ENCODE measurements at regions not wholly inside any gene's neighbourhood (a gene's known extent, or its start where the extent isn't known, plus 50 kb on each side); places are given as distances from the start of the nearest gene placed in this dataset.

- CTCF ChIA-PET: no interaction called here
Measured at GRCh38 chr1:212215910-212216309, 69.3 kb upstream of the PPP2R5A start.

GRCh38 chr1:212217633-212218032 is 67.6 kb upstream of the PPP2R5A start:
- H3K9me3 ChIP-seq (replicated peaks; ENCODE audit: control insufficient read depth, insufficient read depth, low read length): no peaks in the 10 kb centered on the region
- H3K27ac ChIP-seq (ENCODE audit: insufficient read depth, low read depth, low read length): no peak overlapping the region
- no peaks in the 10 kb centered on the region for H3K27me3 ChIP-seq (ENCODE audit: control insufficient read depth in 2 of 2, insufficient read depth in 2 of 2, low read length in 2 of 2)
- no peak for TF ChIP-seq POLR2A (IDR thresholded peaks at IDR 0.05; ENCODE audit: low read depth, low read length)
- no peak overlapping the region for H2AFZ ChIP-seq (ENCODE audit: low read depth, low read length)
- H3K9ac ChIP-seq (replicated peaks; ENCODE audit: extremely low read depth, insufficient read depth, low read length): no peak overlapping the region
- BruUV-seq (replicated peaks): no TSS peak
- DNase-seq (ENCODE audit: low read depth, low spot score) (no peak), FAIRE-seq (no peak)
- no peak overlapping the region for H3K4me3 ChIP-seq (replicated peaks in 1 of 3; ENCODE audit: insufficient read depth in 1 of 3, low read depth in 1 of 3, low read length in 3 of 3)
- no peaks in the 10 kb centered on the region for H3K79me2 ChIP-seq (ENCODE audit: control insufficient read depth, insufficient read depth, low read length)
- CTCF ChIA-PET: interaction anchor here (1.7 to 1.8 kb wide), 2 partner anchors 51 to 147 kb away, joined by 4 to 6 read pairs; no protein-coding TSS in a partner anchor
- no peak overlapping the region for H3K4me2 ChIP-seq (ENCODE audit: insufficient read depth, low read length)
- H3K36me3 ChIP-seq (ENCODE audit: control insufficient read depth in 2 of 2, extremely low read depth in 1 of 2, insufficient read depth in 2 of 2, low read length in 2 of 2): no peaks in the 10 kb centered on the region
- POLR2A ChIA-PET: no interaction called here
- no peaks in the 10 kb centered on the region for H3K9me1 ChIP-seq (replicated peaks; ENCODE audit: control insufficient read depth, extremely low read depth, insufficient read depth, low read length)
- peaks cover 11% of the 10 kb centered on the region for H3K4me1 ChIP-seq (ENCODE audit: control insufficient read depth, extremely low read depth, insufficient read depth, low read length)
- intact Hi-C loops (cut with micrococcal nuclease) (no loop called here), dilution Hi-C loops (cut with MboI; ENCODE audit: extremely low pct_ligation_motif_present, low sequenced_read_pairs) (no loop called here)
- no peaks in the 10 kb centered on the region for H4K20me1 ChIP-seq (replicated peaks; ENCODE audit: control insufficient read depth, extremely low read depth, insufficient read depth, low read length)

More at GRCh38 chr1:212215910-212216309, 69.3 kb upstream of the PPP2R5A start:
- Histone ChIP-seq H3K9ac (replicated peaks; ENCODE audit: extremely low read depth, insufficient read depth, low read length) (no peak overlapping the region), H3K27ac (ENCODE audit: insufficient read depth, low read depth, low read length) (no peak overlapping the region), H3K79me2 (ENCODE audit: control insufficient read depth, insufficient read depth, low read length) (no peaks in the 10 kb centered on the region), H3K36me3 (ENCODE audit: control insufficient read depth in 2 of 2, extremely low read depth in 1 of 2, insufficient read depth in 2 of 2, low read length in 2 of 2) (no peaks in the 10 kb centered on the region), H3K4me1 (ENCODE audit: control insufficient read depth, extremely low read depth, insufficient read depth, low read length) (peaks cover 11% of the 10 kb centered on the region), H3K27me3 (ENCODE audit: control insufficient read depth in 2 of 2, insufficient read depth in 2 of 2, low read length in 2 of 2) (no peaks in the 10 kb centered on the region), H3K9me3 (replicated peaks; ENCODE audit: control insufficient read depth, insufficient read depth, low read length) (no peaks in the 10 kb centered on the region), H2AFZ (ENCODE audit: low read depth, low read length) (no peak overlapping the region), H3K9me1 (replicated peaks; ENCODE audit: control insufficient read depth, extremely low read depth, insufficient read depth, low read length) (no peaks in the 10 kb centered on the region), H3K4me2 (ENCODE audit: insufficient read depth, low read length) (no peak overlapping the region), H4K20me1 (replicated peaks; ENCODE audit: control insufficient read depth, extremely low read depth, insufficient read depth, low read length) (no peaks in the 10 kb centered on the region), H3K4me3 (replicated peaks in 1 of 3; ENCODE audit: insufficient read depth in 1 of 3, low read depth in 1 of 3, low read length in 3 of 3) (no peak overlapping the region)
- intact Hi-C loops (cut with micrococcal nuclease): no loop called here
- no peak for FAIRE-seq
- TF ChIP-seq FOS (IDR thresholded peaks at IDR 0.05; ENCODE audit: borderline replicate concordance, insufficient read depth, low read length): no peak
- no peak for TF ChIP-seq MAX (IDR thresholded peaks at IDR 0.05; ENCODE audit: insufficient read depth, insufficient read length)
- TF ChIP-seq POLR2A (IDR thresholded peaks at IDR 0.05; ENCODE audit: low read depth, low read length): no peak
- dilution Hi-C loops (cut with MboI; ENCODE audit: extremely low pct_ligation_motif_present, low sequenced_read_pairs): no loop called here
- POLR2A ChIA-PET: no interaction called here
- DNase-seq (ENCODE audit: low read depth, low spot score): no peak
- no TSS peak for BruUV-seq (replicated peaks)
